ENCODE measurements at regions not wholly inside any gene's neighbourhood (a gene's known extent, or its start where the extent isn't known, plus 50 kb on each side); places are given as distances from the start of the nearest gene placed in this dataset.

GRCh38 chr9:3161912-3162311, 318.0 kb upstream of the PUM3 start:
- DNase-seq = no peak

- no peak for DNase-seq
These were observed 313.1 kb upstream of the PUM3 start for GRCh38 chr9:3157011-3157410.

- no peak for DNase-seq
These were observed 308.0 kb upstream of the PUM3 start for GRCh38 chr9:3151672-3152576.

- no peak for DNase-seq
These were observed 306.2 kb upstream of the PUM3 start for GRCh38 chr9:3150074-3150473.

- no peak for DNase-seq
These were observed 294.6 kb upstream of the PUM3 start for GRCh38 chr9:3138231-3139229.

GRCh38 chr9:3137347-3137695, 293.4 kb upstream of the PUM3 start:
- DNase-seq = no peak

GRCh38 chr9:3136686-3137346, 292.9 kb upstream of the PUM3 start:
- no peak for DNase-seq

- DNase-seq = no peak
These were observed 292.3 kb upstream of the PUM3 start for GRCh38 chr9:3136230-3136629.

GRCh38 chr9:3127564-3127963, 283.7 kb upstream of the PUM3 start:
- no peak for DNase-seq

- DNase-seq = no peak
These were observed 281.9 kb upstream of the PUM3 start for GRCh38 chr9:3125602-3126405.

- no peak for DNase-seq
These were observed 280.1 kb upstream of the PUM3 start for GRCh38 chr9:3124001-3124400.

- DNase-seq = no peak
These were observed 274.2 kb upstream of the PUM3 start for GRCh38 chr9:3118081-3118480.

GRCh38 chr9:3099646-3100045, 255.8 kb upstream of the PUM3 start:
- DNase-seq = no peak

- DNase-seq = no peak
These were observed 244.3 kb upstream of the PUM3 start for GRCh38 chr9:3088219-3088618.

- no peak for DNase-seq
These were observed 243.8 kb upstream of the PUM3 start for GRCh38 chr9:3087697-3088096.

GRCh38 chr9:3080951-3081350, 237.1 kb upstream of the PUM3 start:
- no peak for DNase-seq

- no peak for DNase-seq
These were observed 230.4 kb upstream of the PUM3 start for GRCh38 chr9:3074247-3074646.

GRCh38 chr9:3066591-3066990, 222.7 kb upstream of the PUM3 start:
- no peak for DNase-seq

GRCh38 chr9:3059781-3060468, 216.0 kb upstream of the PUM3 start:
- DNase-seq = no peak

- DNase-seq = no peak
These were observed 214.5 kb upstream of the PUM3 start for GRCh38 chr9:3058409-3058808.

- DNase-seq = no peak
These were observed 210.2 kb upstream of the PUM3 start for GRCh38 chr9:3054017-3054586.

Measured in DMS79 treated with DMSO at 0.1 percent for 48 hours (cell line).